BLaER1 treated with 17β-estradiol and CSF1 and Interleukin-3, amounts not matched to agents 10 nM and 100 nM (cell line): ENCODE measurements at regions not wholly inside any gene's neighbourhood (a gene's known extent, or its start where the extent isn't known, plus 50 kb on each side); places are given as distances from the start of the nearest gene placed in this dataset.

Experiments
- H3K27ac ChIP-seq, 11 experiments: shearing (Covaris generic); formaldehyde crosslinking; 2 replicates each; pipeline ENCODE4 v1.8.1; 2022
- H3K27me3 ChIP-seq, 11 experiments: shearing (Covaris generic); formaldehyde crosslinking; 2 replicates each; pipeline ENCODE4 v1.8.1; 2022
- H3K36me3 ChIP-seq, 11 experiments: shearing (Covaris generic); formaldehyde crosslinking; 2 replicates each; pipeline ENCODE4 v1.8.1; 2022
- H3K4me1 ChIP-seq, 10 experiments: shearing (Covaris generic); formaldehyde crosslinking; 2 replicates each; pipeline ENCODE4 v1.8.1; 2022
- H3K4me2 ChIP-seq, 11 experiments: shearing (Covaris generic); formaldehyde crosslinking; 2 replicates each; pipeline ENCODE4 v1.8.1; 2022
- H3K4me3 ChIP-seq, 10 experiments: shearing (Covaris generic); formaldehyde crosslinking; 2 replicates each; pipeline ENCODE4 v1.8.1; 2022
- H3K9ac ChIP-seq, 11 experiments: shearing (Covaris generic); formaldehyde crosslinking; 2 replicates each; pipeline ENCODE4 v1.8.1; 2022
- H3K9me3 ChIP-seq, 11 experiments: shearing (Covaris generic); formaldehyde crosslinking; replicated peaks in 1 of 11; 2 replicates each; pipeline ENCODE4 v1.8.1; 2022
- H4K20me1 ChIP-seq, 11 experiments: shearing (Covaris generic); formaldehyde crosslinking; 2 replicates each; pipeline ENCODE4 v1.8.1; 2022
- Cebpa-rat ChIP-seq, 11 experiments: shearing (Covaris generic); IDR thresholded peaks; 2 replicates each; pipeline ENCODE4 v1.8.1; 2022

DNA sequence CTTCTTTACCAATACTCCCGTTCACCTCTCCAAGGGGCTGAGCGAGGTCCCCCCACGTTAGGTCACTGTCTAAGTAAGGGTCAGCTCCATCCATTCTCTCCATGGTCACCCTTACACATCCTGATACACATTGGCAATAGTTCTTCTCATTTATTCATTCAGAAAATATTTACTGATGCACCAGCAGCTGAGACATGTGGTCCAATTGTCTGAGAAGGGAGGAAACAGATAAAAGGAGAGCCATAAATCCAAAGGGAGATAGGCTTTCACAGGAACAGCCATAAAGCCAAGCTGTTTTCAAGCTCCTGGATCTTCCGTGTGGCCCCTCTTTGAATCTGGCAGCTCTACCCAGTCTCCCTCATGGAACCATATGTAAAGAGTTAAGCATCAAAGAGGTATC is 121.2 kb downstream of the TXNL1 start:
- peaks cover 0 to 6% (median 0%) of the 10 kb centered on the region in 11 experiments; a peak in 1 of 22 replicates for H3K9me3 ChIP-seq
- no peaks in the 10 kb centered on the region for H4K20me1 ChIP-seq
- H3K4me2 ChIP-seq: peak overlapping the region in 1 of 11 experiments; percentile 2; a peak in 1 of 22 replicates
- no peak for TF ChIP-seq Cebpa-rat (IDR thresholded peaks at IDR 0.05)
- H3K36me3 ChIP-seq: no peaks in the 10 kb centered on the region
- H3K27ac ChIP-seq: no peak overlapping the region
- H3K4me3 ChIP-seq: no peak overlapping the region
- H3K9ac ChIP-seq: no peak overlapping the region
- H3K4me1 ChIP-seq: peaks cover 0 to 2% (median 0%) of the 10 kb centered on the region in 10 experiments; a peak in 4 of 20 replicates
- no peaks in the 10 kb centered on the region for H3K27me3 ChIP-seq

- no peak for TF ChIP-seq Cebpa-rat (IDR thresholded peaks at IDR 0.05)
- peak overlapping the region in 1 of 11 experiments; percentile 2; a peak in 1 of 22 replicates for H3K4me2 ChIP-seq
- H3K9ac ChIP-seq: no peak overlapping the region
- H3K9me3 ChIP-seq: peaks cover 0 to 6% (median 0%) of the 10 kb centered on the region in 11 experiments; a peak in 1 of 22 replicates
- 0 out of 20 replicates have a peak, but pooled peaks cover 0 to under 1% (median 0%) of the 10 kb centered on the region in 10 experiments for H3K4me1 ChIP-seq
- no peaks in the 10 kb centered on the region for H3K36me3 ChIP-seq
- H3K27me3 ChIP-seq: no peaks in the 10 kb centered on the region
- no peak overlapping the region for H3K4me3 ChIP-seq
- no peak overlapping the region for H3K27ac ChIP-seq
- no peaks in the 10 kb centered on the region for H4K20me1 ChIP-seq
These were observed 121.6 kb downstream of the TXNL1 start for GRCh38 chr18:56516789-56517188.

GRCh38 chr18:56515522-56515921 is 122.9 kb downstream of the TXNL1 start:
- Histone ChIP-seq H3K4me2 (no peak overlapping the region), H3K4me1 (peaks cover 0 to 10% (median 0%) of the 10 kb centered on the region in 10 experiments; a peak in 2 of 20 replicates), H3K9me3 (peaks cover 0 to 6% (median 0%) of the 10 kb centered on the region in 11 experiments; a peak in 1 of 22 replicates), H3K27ac (no peak overlapping the region), H3K4me3 (no peak overlapping the region), H4K20me1 (no peaks in the 10 kb centered on the region), H3K27me3 (no peaks in the 10 kb centered on the region), H3K36me3 (no peaks in the 10 kb centered on the region), H3K9ac (no peak overlapping the region)
- no peak for TF ChIP-seq Cebpa-rat (IDR thresholded peaks at IDR 0.05)

GRCh38 chr18:56511996-56512395 is 126.4 kb downstream of the TXNL1 start:
- no peak overlapping the region for H3K9ac ChIP-seq
- H3K4me3 ChIP-seq: no peak overlapping the region
- H4K20me1 ChIP-seq: no peaks in the 10 kb centered on the region
- H3K4me2 ChIP-seq: no peak overlapping the region
- no peak for TF ChIP-seq Cebpa-rat (IDR thresholded peaks at IDR 0.05)
- H3K27ac ChIP-seq: no peak overlapping the region
- H3K36me3 ChIP-seq: no peaks in the 10 kb centered on the region
- H3K9me3 ChIP-seq: peaks cover 0 to 19% (median 0%) of the 10 kb centered on the region in 11 experiments; a peak in 4 of 22 replicates
- no peaks in the 10 kb centered on the region for H3K27me3 ChIP-seq
- peaks cover 0 to 18% (median 0%) of the 10 kb centered on the region in 10 experiments; a peak in 4 of 20 replicates for H3K4me1 ChIP-seq

DNA sequence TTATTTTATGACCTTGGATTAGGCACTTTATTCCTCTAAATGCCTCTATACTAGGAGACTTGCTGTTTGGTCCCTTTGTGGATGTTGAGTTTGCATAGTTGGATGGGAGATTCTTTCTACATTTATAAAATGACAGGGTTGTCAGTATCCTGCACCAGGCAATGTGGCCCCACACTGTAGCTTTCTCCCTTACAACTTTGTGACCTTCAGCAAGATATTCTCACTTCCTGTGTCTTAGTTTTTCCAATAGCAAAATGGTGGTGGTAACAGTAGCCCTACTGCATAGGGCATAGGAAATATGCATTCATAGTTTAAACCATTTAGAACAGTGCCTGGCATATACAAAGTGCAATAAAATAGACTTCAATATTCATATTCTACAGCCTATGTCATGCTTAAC is 128.3 kb downstream of the TXNL1 start:
- Histone ChIP-seq H4K20me1 (no peaks in the 10 kb centered on the region), H3K9ac (no peak overlapping the region), H3K4me1 (peaks cover 0 to 34% (median 0%) of the 10 kb centered on the region in 10 experiments; a peak in 6 of 20 replicates), H3K9me3 (peaks cover 0 to 24% (median 0%) of the 10 kb centered on the region in 11 experiments; a peak in 4 of 22 replicates), H3K27ac (no peak overlapping the region), H3K36me3 (no peaks in the 10 kb centered on the region), H3K4me2 (no peak overlapping the region; a peak in 1 of 22 replicates), H3K27me3 (no peaks in the 10 kb centered on the region), H3K4me3 (no peak overlapping the region)
- TF ChIP-seq Cebpa-rat (IDR thresholded peaks at IDR 0.05): no peak

DNA sequence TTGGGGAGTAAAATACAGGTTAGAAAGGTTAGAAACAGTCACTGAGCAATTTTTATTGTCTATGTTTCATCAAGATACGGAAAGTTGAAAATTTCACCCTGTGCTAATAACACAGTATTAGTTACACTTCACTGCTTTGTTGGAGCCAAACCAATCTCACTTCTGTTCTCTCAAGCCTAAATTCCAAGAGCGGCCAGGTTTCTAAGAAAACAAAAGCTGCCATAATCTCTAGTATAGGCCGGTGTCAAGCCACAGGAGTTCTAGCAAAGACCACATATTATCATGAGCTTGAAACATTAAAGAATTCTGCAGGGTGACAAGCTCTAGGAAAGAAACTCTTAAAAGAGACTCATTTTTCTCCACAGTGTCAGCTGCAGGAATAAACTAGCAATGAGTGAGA is 128.7 kb downstream of the TXNL1 start:
- no peaks in the 10 kb centered on the region for H3K36me3 ChIP-seq
- H3K27me3 ChIP-seq: no peaks in the 10 kb centered on the region
- no peak overlapping the region for H3K4me3 ChIP-seq
- peaks cover 0 to 34% (median 0%) of the 10 kb centered on the region in 10 experiments; a peak in 6 of 20 replicates for H3K4me1 ChIP-seq
- H3K4me2 ChIP-seq: no peak overlapping the region
- H3K9ac ChIP-seq: no peak overlapping the region
- H3K9me3 ChIP-seq: peaks cover 0 to 24% (median 0%) of the 10 kb centered on the region in 11 experiments; a peak in 4 of 22 replicates
- no peak overlapping the region for H3K27ac ChIP-seq
- no peaks in the 10 kb centered on the region for H4K20me1 ChIP-seq
- TF ChIP-seq Cebpa-rat (IDR thresholded peaks at IDR 0.05): no peak

GRCh38 chr18:56508370-56509036 is 129.9 kb downstream of the TXNL1 start:
- H3K4me1 ChIP-seq: peaks cover 0 to 34% (median 0%) of the 10 kb centered on the region in 10 experiments; a peak in 6 of 20 replicates
- no peaks in the 10 kb centered on the region for H3K27me3 ChIP-seq
- H3K4me2 ChIP-seq: 0 out of 22 replicates have a peak overlapping the region, but pooled peaks of 1 of the 11 experiments have one; percentile 5
- no peak for TF ChIP-seq Cebpa-rat (IDR thresholded peaks at IDR 0.05)
- no peaks in the 10 kb centered on the region for H3K36me3 ChIP-seq
- H3K27ac ChIP-seq: peak overlapping the region in 1 of 11 experiments; percentile 31; a peak in 2 of 22 replicates
- peaks cover 0 to 29% (median 0%) of the 10 kb centered on the region in 11 experiments; a peak in 4 of 22 replicates for H3K9me3 ChIP-seq
- H3K4me3 ChIP-seq: no peak overlapping the region
- no peak overlapping the region for H3K9ac ChIP-seq
- H4K20me1 ChIP-seq: no peaks in the 10 kb centered on the region

- Histone ChIP-seq H3K9ac (no peak overlapping the region), H3K4me2 (peak overlapping the region in 3 of 11 experiments; percentile 27 to 68 (median 57); a peak in 5 of 22 replicates), H4K20me1 (no peaks in the 10 kb centered on the region), H3K4me1 (peaks cover 0 to 26% (median 0%) of the 10 kb centered on the region in 10 experiments; a peak in 6 of 20 replicates), H3K27ac (no peak overlapping the region), H3K4me3 (no peak overlapping the region), H3K9me3 (peaks cover 0 to 29% (median 0%) of the 10 kb centered on the region in 11 experiments; a peak in 4 of 22 replicates), H3K27me3 (no peaks in the 10 kb centered on the region), H3K36me3 (no peaks in the 10 kb centered on the region)
- TF ChIP-seq Cebpa-rat (IDR thresholded peaks at IDR 0.05): no peak
These were observed 132.4 kb downstream of the TXNL1 start for GRCh38 chr18:56505971-56506370.

DNA sequence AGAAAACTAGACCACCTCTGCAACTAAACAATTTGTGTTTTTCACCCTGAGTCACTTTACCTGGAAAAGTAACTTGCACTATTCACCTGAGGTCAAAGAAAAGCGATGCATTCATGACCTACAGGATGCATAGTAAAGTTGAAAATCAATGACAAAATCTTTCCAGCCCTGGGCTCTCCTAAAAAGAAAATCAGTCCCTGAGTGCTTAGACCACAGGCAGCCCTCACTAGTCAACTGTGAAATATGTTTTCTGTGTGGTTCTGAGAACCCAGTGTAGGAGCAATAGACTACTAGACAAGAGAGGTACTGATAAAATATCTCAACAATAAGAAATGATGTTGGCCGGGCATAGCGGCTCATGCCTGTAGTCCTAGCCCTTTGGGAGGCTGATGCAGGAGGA is 133.1 kb downstream of the TXNL1 start:
- Histone ChIP-seq H3K27me3 (no peaks in the 10 kb centered on the region), H3K4me2 (peak overlapping the region in 2 of 11 experiments; percentile 57 to 68; a peak in 4 of 22 replicates), H4K20me1 (no peaks in the 10 kb centered on the region), H3K4me1 (peaks cover 0 to 26% (median 0%) of the 10 kb centered on the region in 10 experiments; a peak in 6 of 20 replicates), H3K36me3 (no peaks in the 10 kb centered on the region), H3K9me3 (peaks cover 0 to 29% (median 0%) of the 10 kb centered on the region in 11 experiments; a peak in 4 of 22 replicates), H3K27ac (no peak overlapping the region), H3K4me3 (no peak overlapping the region), H3K9ac (no peak overlapping the region)
- no peak for TF ChIP-seq Cebpa-rat (IDR thresholded peaks at IDR 0.05)
